ENCODE measurements at regions not wholly inside any gene's neighbourhood (a gene's known extent, or its start where the extent isn't known, plus 50 kb on each side); places are given as distances from the start of the nearest gene placed in this dataset.

GRCh38 chr1:168801032-168801745 lies 72.2 kb upstream of the DPT start (continued):
- no peak; the same call in 1 of the 2 replicates for TF ChIP-seq E2F1 (CRISPR knock-in tag; IDR thresholded peaks at IDR 0.05)
- peak; percentile 30; the same call in 1 of the 2 replicates for TF ChIP-seq KLF11 (CRISPR knock-in tag; IDR thresholded peaks at IDR 0.05)
- TF ChIP-seq SOX6 (IDR thresholded peaks at IDR 0.05), result no peak
- TF ChIP-seq SOX6 (CRISPR knock-in tag; IDR thresholded peaks at IDR 0.05), result peak; percentile 94
- no peak for TF ChIP-seq NONO (IDR thresholded peaks at IDR 0.05)
- no peak for TF ChIP-seq NONO (CRISPR knock-in tag; conservative IDR thresholded peaks at IDR 0.05)
- TF ChIP-seq ZNF460 (CRISPR knock-in tag; IDR thresholded peaks at IDR 0.05; ENCODE audit: borderline replicate concordance), result no peak
- no peak for TF ChIP-seq NR1H2 (CRISPR knock-in tag; IDR thresholded peaks at IDR 0.05; ENCODE audit: borderline replicate concordance, low read depth)
- TF ChIP-seq JUNB (CRISPR knock-in tag; IDR thresholded peaks at IDR 0.05; ENCODE audit: borderline replicate concordance), result peak; percentile 98
- no peak for TF ChIP-seq HINFP (CRISPR knock-in tag; IDR thresholded peaks at IDR 0.05; ENCODE audit: low read depth)
- TF ChIP-seq ZEB1 (IDR thresholded peaks at IDR 0.05; ENCODE audit: insufficient replicate concordance, low read depth), result no peak
- TF ChIP-seq TRIM24 (CRISPR knock-in tag; IDR thresholded peaks at IDR 0.05), result 0 out of 2 replicates have a peak, but pooled peaks have one; percentile 35
- TF ChIP-seq ZNF672 (CRISPR knock-in tag; IDR thresholded peaks at IDR 0.05), result no peak
- TF ChIP-seq ZNF335 (CRISPR knock-in tag; IDR thresholded peaks at IDR 0.05), result no peak
- TF ChIP-seq ZZZ3 (CRISPR knock-in tag; IDR thresholded peaks at IDR 0.05; ENCODE audit: borderline replicate concordance), result no peak
- no peak for TF ChIP-seq ZNF451 (CRISPR knock-in tag; IDR thresholded peaks at IDR 0.05)
- no peak for TF ChIP-seq BATF2 (CRISPR knock-in tag; IDR thresholded peaks at IDR 0.05)
- TF ChIP-seq ZNF788 (CRISPR knock-in tag; IDR thresholded peaks at IDR 0.05; ENCODE audit: borderline replicate concordance), result no peak
- no peak for TF ChIP-seq ZNF549 (CRISPR knock-in tag; IDR thresholded peaks at IDR 0.05)
- TF ChIP-seq KMT2B (CRISPR knock-in tag; IDR thresholded peaks at IDR 0.05), result no peak
- TF ChIP-seq ZNF580 (CRISPR knock-in tag; IDR thresholded peaks at IDR 0.05; ENCODE audit: borderline replicate concordance, low read depth), result no peak
- TF ChIP-seq EED (CRISPR knock-in tag; IDR thresholded peaks at IDR 0.05), result no peak
- no peak for TF ChIP-seq ZNF678 (CRISPR knock-in tag; IDR thresholded peaks at IDR 0.05)
- TF ChIP-seq RAD21 (CRISPR knock-in tag; IDR thresholded peaks at IDR 0.05), result no peak
- no peak for TF ChIP-seq SETDB1 (CRISPR knock-in tag; IDR thresholded peaks at IDR 0.05; ENCODE audit: borderline replicate concordance)
- TF ChIP-seq ZNF441 (CRISPR knock-in tag; IDR thresholded peaks at IDR 0.05; ENCODE audit: borderline replicate concordance), result no peak
- no peak for TF ChIP-seq CBX2 (IDR thresholded peaks at IDR 0.05; ENCODE audit: low read depth, low read length)
- no peak for TF ChIP-seq CBX2 (CRISPR knock-in tag; IDR thresholded peaks at IDR 0.05; ENCODE audit: low read depth)
- no peak for TF ChIP-seq GLI4 (CRISPR knock-in tag; IDR thresholded peaks at IDR 0.05; ENCODE audit: borderline replicate concordance)
